ENCODE measurements at regions not wholly inside any gene's neighbourhood (a gene's known extent, or its start where the extent isn't known, plus 50 kb on each side); places are given as distances from the start of the nearest gene placed in this dataset.

DNA sequence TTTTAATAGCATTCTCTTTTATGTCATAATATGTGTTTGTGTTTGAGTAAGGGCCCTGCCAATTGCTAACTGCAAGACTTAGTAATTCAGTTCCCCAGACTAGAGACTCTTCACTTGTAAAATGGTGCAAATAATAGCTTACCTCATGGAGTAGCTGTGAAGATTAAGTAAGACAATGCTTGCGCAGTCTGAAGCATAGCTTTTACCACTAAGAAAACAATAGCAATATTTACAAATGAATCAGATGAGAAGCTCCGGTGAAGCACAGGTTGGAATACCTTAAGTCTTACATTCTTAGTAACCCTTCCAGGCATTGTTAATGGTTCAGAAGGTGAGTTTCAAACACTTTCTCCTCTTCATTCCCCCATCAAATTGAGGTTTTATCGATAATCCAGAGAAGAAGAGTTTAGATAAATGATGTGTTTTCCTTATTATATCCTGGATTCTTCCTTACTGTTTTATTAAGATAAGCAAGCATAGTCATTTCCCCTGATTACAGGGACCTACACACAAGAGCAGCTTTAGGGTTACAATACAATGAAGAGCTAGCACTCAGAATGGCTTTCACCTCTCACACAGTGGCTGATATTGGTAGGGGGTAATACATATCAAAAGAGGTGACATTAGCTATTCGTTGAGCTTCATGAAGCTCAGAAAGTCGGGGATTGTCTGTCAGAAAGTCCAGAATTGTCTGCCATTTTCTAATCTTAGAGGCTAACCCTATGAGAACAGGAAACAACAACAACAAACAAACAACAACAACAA lies 96.4 kb upstream of the EDIL3 start:
- H3K56ac ChIP-seq (replicated peaks; ENCODE audit: insufficient read length, low read depth, low read length) = no peak overlapping the region
- no peaks in the 10 kb centered on the region for H4K20me1 ChIP-seq (replicated peaks in 1 of 2; ENCODE audit: control insufficient read depth in 1 of 2, insufficient read depth in 2 of 2, low read length in 2 of 2)
- no peak overlapping the region for H2BK120ac ChIP-seq (replicated peaks; ENCODE audit: low read depth, low read length)
- H3K9me3 ChIP-seq (ENCODE audit: insufficient read depth in 2 of 2, low read depth in 1 of 2, low read length in 1 of 2) = no peaks in the 10 kb centered on the region
- no peak overlapping the region for H2AK5ac ChIP-seq (ENCODE audit: low read depth, low read length)
- H4K91ac ChIP-seq (replicated peaks; ENCODE audit: insufficient read length, low read length) = no peak overlapping the region
- H3K79me2 ChIP-seq (ENCODE audit: control insufficient read depth in 1 of 2, insufficient read depth in 2 of 2, low read length in 2 of 2) = no peaks in the 10 kb centered on the region
- H3K4me2 ChIP-seq (ENCODE audit: insufficient read depth in 1 of 2, low read depth in 2 of 2, low read length in 2 of 2) = peak overlapping the region; percentile 34 to 71
- peak; percentile 93 for FAIRE-seq
- CTCF ChIA-PET (ENCODE audit: partially characterized antibody) = no interaction called here
- H3K27ac ChIP-seq (ENCODE audit: low read depth, low read length) = no peak overlapping the region
- POLR2A ChIA-PET (ENCODE audit: partially characterized antibody) = interaction anchor here (1.1 to 1.4 kb wide), 2 partner anchors 10 to 97 kb away, joined by 3 to 9 read pairs; partner anchors contain the start of gene EDIL3
- H2BK15ac ChIP-seq (ENCODE audit: low read length) = no peak overlapping the region
- no peak overlapping the region for H3K14ac ChIP-seq (ENCODE audit: insufficient read length)
- no peak overlapping the region for H3K23ac ChIP-seq (ENCODE audit: insufficient read length)
- no peak overlapping the region; the same call in 1 of the 2 replicates for H2BK12ac ChIP-seq (ENCODE audit: low read depth, low read length)
- peak overlapping the region; percentile 97 for H4K5ac ChIP-seq (ENCODE audit: insufficient read length, low read depth, low read length)
- H3K4me3 ChIP-seq (ENCODE audit: extremely low read depth in 1 of 4, insufficient read depth in 2 of 4, low read depth in 3 of 4, low read length in 4 of 4) = peak overlapping the region in 1 of 4 experiments; percentile 45; a peak in 2 of 8 replicates
- 3% methylated on average over 5 of the region's 5 CpGs; no CpG with 5 or more reads in 1 of the 2 experiments for WGBS, 2 experiments (ENCODE audit: extremely low coverage in 1 of 2, insufficient coverage in 1 of 2, insufficient read length in 1 of 2, insufficient replicate concordance in 2 of 2, low coverage in 1 of 2, low lambda C conversion rate in 2 of 2, missing lambda C conversion rate in 1 of 2)
- no peak overlapping the region for H4K8ac ChIP-seq (ENCODE audit: extremely low read depth, insufficient read depth, low read length)
- H2BK5ac ChIP-seq (ENCODE audit: low read depth, low read length) = peak overlapping the region; percentile 63; the same call in 1 of the 2 replicates
- H2AFZ ChIP-seq (ENCODE audit: low read length) = no peak overlapping the region
- no peaks in the 10 kb centered on the region for H3K27me3 ChIP-seq (replicated peaks in 1 of 4; ENCODE audit: control insufficient read depth in 3 of 4, extremely low read depth in 1 of 4, insufficient read depth in 3 of 4, low read length in 3 of 4)
- no peak overlapping the region for H3K9ac ChIP-seq (replicated peaks in 1 of 4; ENCODE audit: extremely low read depth in 1 of 4, low read depth in 3 of 4, low read length in 3 of 4)
- H2BK20ac ChIP-seq (ENCODE audit: low read length) = no peak overlapping the region; the same call in 1 of the 2 replicates
- no peaks in the 10 kb centered on the region for H3K23me2 ChIP-seq (ENCODE audit: low read depth, low read length)
- peak in 1 of 2 experiments; percentile 13 for DNase-seq (ENCODE audit: low read depth in 1 of 2, low spot score in 2 of 2)
- no peak overlapping the region for H3K18ac ChIP-seq (ENCODE audit: extremely low read depth, low read length)
- no peaks in the 10 kb centered on the region for H3K79me1 ChIP-seq (ENCODE audit: low read depth, low read length)
- peaks cover 3 to 11% (median 6%) of the 10 kb centered on the region in 4 experiments; a peak in 6 of 7 replicates for H3K4me1 ChIP-seq (replicated peaks in 1 of 4; ENCODE audit: control insufficient read depth in 3 of 4, insufficient read depth in 4 of 4, low read length in 3 of 4)
- H3K4ac ChIP-seq (replicated peaks; ENCODE audit: insufficient read length, low read depth, low read length) = no peak overlapping the region
- H3K36me3 ChIP-seq (ENCODE audit: control insufficient read depth in 2 of 4, insufficient read depth in 4 of 4, low read length in 3 of 4) = peaks cover 0 to 3% (median 0%) of the 10 kb centered on the region in 4 experiments; a peak in 1 of 8 replicates
- TF ChIP-seq SP1 (IDR thresholded peaks at IDR 0.05; ENCODE audit: low read depth, low read length) (peak; percentile 70), POU5F1 (IDR thresholded peaks at IDR 0.05; ENCODE audit: low read depth, low read length) (peak; percentile 87), NANOG (IDR thresholded peaks at IDR 0.05; ENCODE audit: insufficient read depth, low read depth, low read length, poor library complexity, severe bottlenecking) (peak; percentile 99), TEAD4 (IDR thresholded peaks at IDR 0.05; ENCODE audit: low read depth, low read length) (peak; percentile 79), BACH1 (IDR thresholded peaks at IDR 0.05; ENCODE audit: low read length) (no peak), HDAC2 (IDR thresholded peaks at IDR 0.05; ENCODE audit: borderline replicate concordance in 1 of 2, low read depth in 2 of 2, low read length in 2 of 2) (peak; percentile 30 to 58; a peak in 2 of 4 replicates), ASH2L (IDR thresholded peaks at IDR 0.05; ENCODE audit: low read length) (peak; percentile 95)

Data from H1 (cell line).